Activated naive CD8-positive, alpha-beta T cell (primary cell): ENCODE measurements at regions not wholly inside any gene's neighbourhood (a gene's known extent, or its start where the extent isn't known, plus 50 kb on each side); places are given as distances from the start of the nearest gene placed in this dataset.

Source experiments
- H3K27ac Mint-ChIP-seq: one replicate; pipeline ENCODE4 v1.8.0; 2021; ENCODE audit warnings: mixed read lengths
- H3K27me3 Mint-ChIP-seq: one replicate; pipeline ENCODE4 v1.8.0; 2021; ENCODE audit warnings: mixed read lengths
- H3K36me3 Mint-ChIP-seq: one replicate; pipeline ENCODE4 v1.8.0; 2021; ENCODE audit warnings: mixed read lengths
- H3K4me1 Mint-ChIP-seq: one replicate; pipeline ENCODE4 v1.8.0; 2021; ENCODE audit warnings: low read depth, mixed read lengths
- H3K4me3 Mint-ChIP-seq: one replicate; pipeline ENCODE4 v1.8.0; 2021; ENCODE audit warnings: mild to moderate bottlenecking, mixed read lengths
- H3K9me3 Mint-ChIP-seq: one replicate; pipeline ENCODE4 v1.8.0; 2021; ENCODE audit warnings: low read depth, mixed read lengths

DNA sequence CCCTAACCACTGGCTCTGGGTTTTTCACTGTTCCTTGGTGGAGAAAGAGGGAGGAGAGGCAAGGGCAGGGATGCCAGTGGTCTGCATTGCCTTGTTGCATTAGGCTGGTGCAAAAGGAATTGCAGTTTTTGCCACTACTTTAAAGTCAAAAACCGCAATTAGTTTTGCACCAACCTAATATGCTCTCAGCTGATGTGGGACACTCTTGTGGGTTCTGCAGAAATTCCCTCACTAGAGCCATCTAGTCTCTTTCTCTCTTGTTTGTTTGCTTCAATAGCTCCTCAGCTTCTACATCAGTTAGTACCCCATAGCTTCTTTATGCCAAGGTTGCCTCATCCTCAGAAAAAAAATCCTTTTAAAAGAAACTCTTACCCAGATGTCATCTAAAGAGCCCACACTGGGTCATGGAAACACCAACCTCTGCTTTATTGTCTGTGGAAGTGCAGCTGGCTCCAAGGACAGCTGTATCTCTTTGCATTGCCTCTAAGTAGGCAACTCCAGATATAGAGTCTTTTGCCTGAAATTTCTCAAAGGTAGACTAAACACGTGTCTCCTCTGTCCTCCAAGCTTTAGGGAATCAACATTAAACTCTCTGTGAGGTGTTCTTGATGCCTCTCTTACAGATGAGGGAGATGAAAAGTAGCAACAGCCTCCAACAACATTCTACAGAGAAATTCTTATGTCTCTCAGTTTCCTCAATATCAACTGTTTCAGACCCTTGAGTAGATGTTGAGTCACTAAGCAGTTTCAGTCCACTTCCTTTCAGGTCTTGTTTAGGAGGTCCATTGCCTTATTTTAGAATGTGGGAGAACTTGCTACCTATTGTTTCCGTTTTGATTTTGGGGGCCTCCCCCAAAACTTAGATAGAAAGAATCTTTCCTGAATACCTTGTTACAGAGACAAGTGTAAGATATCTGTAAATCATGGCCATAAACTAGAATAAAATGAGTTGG lies 84.9 kb upstream of the MEF2C start:
- Mint-ChIP-seq H3K9me3 (peaks cover 3% of the 10 kb centered on the region), H3K27ac (no peak overlapping the region)

DNA sequence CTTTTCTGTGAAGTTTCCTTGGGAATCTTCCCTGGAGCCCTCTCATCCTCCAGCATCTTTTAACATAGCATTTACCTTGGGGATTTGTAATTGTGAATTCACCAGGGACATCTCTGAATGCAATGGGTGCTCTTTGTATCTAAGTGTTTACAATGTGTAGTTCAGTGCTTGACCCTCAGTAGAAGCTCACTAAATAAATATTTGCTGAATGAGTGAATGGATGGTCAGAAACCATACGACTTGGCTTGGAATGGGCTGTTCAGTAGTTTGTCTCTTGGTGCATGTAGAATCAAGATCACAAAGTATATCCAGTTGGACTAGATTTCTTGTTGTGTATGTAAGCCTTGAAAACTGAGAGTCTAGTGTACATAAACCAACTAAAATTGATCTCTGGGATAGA lies 81.8 kb upstream of the MEF2C start:
- Mint-ChIP-seq H3K27ac (no peak overlapping the region), H3K9me3 (no peaks in the 10 kb centered on the region), H3K4me1 (no peaks in the 10 kb centered on the region), H3K36me3 (no peaks in the 10 kb centered on the region), H3K4me3 (no peak overlapping the region), H3K27me3 (peaks cover 3% of the 10 kb centered on the region)

More for the DNA sequence above, 84.9 kb upstream of the MEF2C start:
- no peaks in the 10 kb centered on the region for H3K36me3 Mint-ChIP-seq
- H3K4me1 Mint-ChIP-seq, result no peaks in the 10 kb centered on the region
- no peak overlapping the region for H3K4me3 Mint-ChIP-seq
- peaks cover 3% of the 10 kb centered on the region for H3K27me3 Mint-ChIP-seq

DNA sequence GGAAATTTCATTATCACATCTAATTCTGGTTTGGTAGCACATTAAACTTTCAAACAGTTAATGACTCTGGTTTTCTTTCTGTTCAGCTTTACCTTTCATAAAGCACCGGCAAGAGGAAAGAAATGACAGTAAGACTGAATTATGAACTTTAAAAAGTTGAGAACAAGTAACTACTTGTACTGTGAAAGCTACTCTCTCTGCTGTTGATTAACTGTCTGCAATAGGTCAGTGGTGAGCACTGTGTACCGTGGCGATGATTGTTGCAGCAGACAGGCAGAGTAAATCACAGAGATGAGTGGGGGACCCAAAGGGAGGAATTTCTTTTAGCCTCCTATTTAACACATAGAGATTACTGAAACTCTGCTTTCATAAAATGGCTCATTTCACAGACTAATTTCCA lies 74.0 kb upstream of the MEF2C start:
- no peak overlapping the region for H3K4me3 Mint-ChIP-seq
- H3K27ac Mint-ChIP-seq, result no peak overlapping the region
- H3K9me3 Mint-ChIP-seq, result no peaks in the 10 kb centered on the region
- H3K36me3 Mint-ChIP-seq, result no peaks in the 10 kb centered on the region
- no peaks in the 10 kb centered on the region for H3K27me3 Mint-ChIP-seq
- H3K4me1 Mint-ChIP-seq, result no peaks in the 10 kb centered on the region

DNA sequence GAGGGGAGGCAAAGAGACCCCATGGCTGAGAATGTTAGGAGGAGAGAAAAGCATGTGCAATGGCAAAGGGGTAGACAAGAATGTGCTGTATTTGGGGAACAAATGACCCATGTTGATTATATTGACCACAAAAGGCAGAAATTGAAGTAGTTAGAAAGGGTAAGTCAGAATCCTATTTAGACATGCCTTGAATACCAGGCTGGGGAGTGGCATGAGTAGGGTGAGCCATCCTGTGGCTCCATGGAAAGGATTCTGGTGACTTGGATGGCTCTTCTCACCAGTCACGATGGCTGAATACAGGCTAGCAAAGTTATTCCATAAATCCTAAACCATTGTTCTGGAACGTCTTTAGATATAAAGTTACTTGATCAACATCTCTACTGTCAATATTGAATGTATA lies 73.4 kb upstream of the MEF2C start:
- Mint-ChIP-seq H3K27me3 (no peaks in the 10 kb centered on the region), H3K36me3 (no peaks in the 10 kb centered on the region)

DNA sequence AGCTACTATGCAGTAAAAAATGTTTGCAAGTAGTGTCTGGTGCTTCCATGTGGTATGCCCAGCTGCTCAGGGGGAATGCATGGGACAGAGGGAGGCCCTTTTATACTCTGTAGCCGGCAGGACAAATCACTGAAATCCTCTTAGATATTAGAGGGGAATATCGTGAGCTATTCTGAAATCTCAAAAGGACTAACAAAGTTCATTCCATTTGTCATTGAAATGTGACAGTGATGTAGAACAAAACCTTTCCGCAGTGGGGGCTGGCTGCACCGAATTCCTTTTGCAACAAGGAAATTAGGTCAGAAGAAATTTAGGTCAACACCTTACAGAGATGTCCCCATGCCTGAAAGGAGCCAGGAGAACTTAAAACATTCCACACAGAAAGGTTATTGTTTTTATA lies 72.4 kb upstream of the MEF2C start:
- no peaks in the 10 kb centered on the region for H3K9me3 Mint-ChIP-seq
- H3K4me1 Mint-ChIP-seq, result no peaks in the 10 kb centered on the region
- no peaks in the 10 kb centered on the region for H3K36me3 Mint-ChIP-seq
- no peaks in the 10 kb centered on the region for H3K27me3 Mint-ChIP-seq
- H3K4me3 Mint-ChIP-seq, result no peak overlapping the region
- no peak overlapping the region for H3K27ac Mint-ChIP-seq

More for the DNA sequence above, 73.4 kb upstream of the MEF2C start:
- H3K4me1 Mint-ChIP-seq, result no peaks in the 10 kb centered on the region
- no peaks in the 10 kb centered on the region for H3K9me3 Mint-ChIP-seq
- H3K27ac Mint-ChIP-seq, result no peak overlapping the region
- no peak overlapping the region for H3K4me3 Mint-ChIP-seq

DNA sequence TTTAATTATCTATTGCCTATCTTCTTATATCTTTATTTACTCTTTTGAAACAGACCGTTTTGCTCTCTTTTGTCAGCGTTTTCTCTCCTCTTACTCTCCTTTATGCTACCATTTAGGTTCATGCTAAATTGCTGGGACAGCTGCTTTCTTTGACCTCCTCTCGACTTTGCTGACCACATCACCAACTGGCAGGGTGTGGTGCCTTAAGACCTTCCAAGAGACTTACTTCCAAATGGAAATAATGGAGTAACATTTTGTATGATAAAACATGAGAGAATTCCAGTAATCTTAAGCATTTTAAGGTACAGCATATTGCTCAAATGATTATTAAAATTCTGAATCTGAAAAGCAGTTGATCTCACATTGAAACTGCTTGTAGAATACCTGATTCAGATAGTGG lies 71.5 kb upstream of the MEF2C start:
- no peak overlapping the region for H3K27ac Mint-ChIP-seq

DNA sequence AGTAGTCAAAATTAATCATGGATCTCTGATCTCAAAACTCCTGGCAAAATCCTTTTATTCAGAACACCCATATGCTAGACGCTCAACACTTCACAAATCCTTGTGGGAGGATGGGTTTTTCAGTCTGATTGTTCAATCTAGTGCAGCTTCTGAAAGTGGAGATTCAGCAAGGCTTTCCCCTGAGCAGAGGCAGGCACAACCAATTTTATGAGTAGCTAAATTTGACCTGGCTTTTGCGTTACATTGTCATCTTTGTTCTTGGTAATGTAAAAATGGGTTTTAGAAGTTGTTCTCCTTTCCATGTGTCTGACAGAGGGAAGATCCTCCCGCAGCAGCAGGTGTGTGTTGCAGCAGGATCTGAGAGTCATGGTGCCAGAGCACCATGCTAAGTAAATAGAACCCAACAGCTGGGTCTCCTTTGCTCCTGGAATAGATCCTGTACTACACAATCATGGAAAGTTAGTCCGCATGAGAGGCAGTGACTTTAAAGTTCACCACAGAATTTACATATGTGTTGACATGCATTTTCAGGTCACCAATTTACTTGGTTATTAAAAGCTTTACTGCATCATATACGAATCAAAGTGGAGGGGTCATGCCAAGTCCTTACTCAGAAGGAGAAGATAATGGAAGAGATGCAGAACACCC lies 70.1 kb upstream of the MEF2C start:
- Mint-ChIP-seq H3K27me3 (no peaks in the 10 kb centered on the region), H3K9me3 (no peaks in the 10 kb centered on the region), H3K4me3 (no peak overlapping the region), H3K27ac (no peak overlapping the region), H3K36me3 (no peaks in the 10 kb centered on the region), H3K4me1 (no peaks in the 10 kb centered on the region)

More for the DNA sequence above, 71.5 kb upstream of the MEF2C start:
- Mint-ChIP-seq H3K36me3 (no peaks in the 10 kb centered on the region), H3K4me1 (no peaks in the 10 kb centered on the region), H3K4me3 (no peak overlapping the region), H3K9me3 (no peaks in the 10 kb centered on the region), H3K27me3 (no peaks in the 10 kb centered on the region)

DNA sequence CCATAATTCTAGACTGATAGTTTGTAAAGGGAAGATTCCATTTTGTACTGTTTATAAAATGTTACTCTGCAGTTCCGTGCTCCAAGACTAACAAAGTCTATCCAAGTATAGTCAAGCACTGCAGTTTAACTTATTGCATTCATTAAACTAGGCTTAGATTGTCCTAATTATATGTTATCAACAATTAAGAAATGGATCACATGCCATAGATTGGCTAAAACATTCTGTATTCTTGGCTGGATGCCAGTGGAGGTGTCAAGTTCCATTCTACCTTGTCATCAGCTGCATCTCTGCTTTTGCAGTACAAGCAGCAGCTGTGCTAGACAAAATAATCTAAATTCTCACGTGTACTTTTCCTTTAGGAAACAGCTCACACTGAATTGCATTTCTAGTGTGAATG lies 69.4 kb upstream of the MEF2C start:
- no peaks in the 10 kb centered on the region for H3K36me3 Mint-ChIP-seq
- H3K27ac Mint-ChIP-seq, result no peak overlapping the region
- no peaks in the 10 kb centered on the region for H3K27me3 Mint-ChIP-seq
- no peak overlapping the region for H3K4me3 Mint-ChIP-seq
- H3K4me1 Mint-ChIP-seq, result no peaks in the 10 kb centered on the region
- H3K9me3 Mint-ChIP-seq, result no peaks in the 10 kb centered on the region

DNA sequence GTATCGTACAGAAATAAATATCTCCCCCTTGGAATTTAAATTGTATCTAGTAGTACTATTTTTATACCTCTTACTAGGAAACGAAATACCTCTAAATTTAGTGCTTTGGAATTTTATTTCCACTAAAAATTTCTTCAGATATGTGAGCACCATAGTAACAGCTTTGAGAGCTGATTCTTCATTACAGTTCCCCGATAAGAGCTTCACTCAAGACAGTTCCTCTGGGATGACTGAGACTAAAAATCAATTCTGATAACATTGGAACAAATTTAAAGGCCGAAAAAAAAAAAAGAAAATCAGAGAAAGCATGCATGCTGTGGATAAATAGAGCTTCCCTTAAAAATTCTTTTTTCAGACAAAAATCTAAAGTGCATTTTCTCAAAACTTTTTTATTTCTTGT lies 68.5 kb upstream of the MEF2C start:
- Mint-ChIP-seq H3K9me3 (no peaks in the 10 kb centered on the region), H3K27ac (no peak overlapping the region), H3K4me1 (no peaks in the 10 kb centered on the region), H3K36me3 (no peaks in the 10 kb centered on the region), H3K4me3 (no peak overlapping the region), H3K27me3 (no peaks in the 10 kb centered on the region)

DNA sequence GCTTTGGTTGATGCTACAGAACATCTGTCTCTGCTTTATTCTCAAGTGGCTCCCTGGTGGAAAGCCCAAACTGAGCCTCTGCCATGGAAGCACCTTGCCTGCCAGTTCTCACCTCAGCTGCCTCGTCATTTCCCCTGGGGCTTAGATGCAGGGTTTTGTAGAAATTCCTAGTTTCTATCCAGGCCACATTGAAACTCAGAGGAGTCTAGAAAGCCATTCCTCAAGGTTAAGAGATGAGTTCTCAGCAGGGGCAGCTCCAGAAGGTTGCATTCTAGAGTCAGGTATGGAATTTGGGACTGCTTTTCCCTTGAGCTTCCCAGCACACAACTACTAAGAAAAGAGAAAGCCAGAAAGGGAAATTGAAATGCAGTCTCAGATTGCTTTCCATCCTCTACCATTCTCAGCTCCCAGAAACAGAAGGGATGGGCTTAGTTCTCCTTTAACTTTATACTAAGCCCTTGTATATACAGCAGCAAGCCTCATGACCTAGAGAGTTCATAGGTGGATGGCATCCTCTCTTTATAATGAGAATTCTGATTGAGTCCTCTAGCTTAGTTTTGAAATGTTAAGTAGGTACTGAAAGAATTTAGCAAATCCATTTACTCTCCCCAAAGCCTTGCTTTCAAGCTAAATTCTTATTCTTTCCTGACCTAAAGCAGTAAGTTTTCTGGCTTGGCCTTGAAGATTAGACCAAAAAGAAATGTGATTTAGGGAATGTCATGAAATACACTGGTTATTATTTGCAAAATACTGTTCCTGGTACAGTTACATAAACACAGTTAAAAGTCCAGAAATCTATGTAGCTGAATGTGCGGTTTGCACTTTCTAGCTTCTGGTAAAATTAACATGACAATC lies 66.0 kb upstream of the MEF2C start:
- H3K27me3 Mint-ChIP-seq, result no peaks in the 10 kb centered on the region
- H3K4me3 Mint-ChIP-seq, result no peak overlapping the region
- H3K27ac Mint-ChIP-seq, result no peak overlapping the region
- no peaks in the 10 kb centered on the region for H3K36me3 Mint-ChIP-seq
- H3K4me1 Mint-ChIP-seq, result no peaks in the 10 kb centered on the region
- no peaks in the 10 kb centered on the region for H3K9me3 Mint-ChIP-seq

DNA sequence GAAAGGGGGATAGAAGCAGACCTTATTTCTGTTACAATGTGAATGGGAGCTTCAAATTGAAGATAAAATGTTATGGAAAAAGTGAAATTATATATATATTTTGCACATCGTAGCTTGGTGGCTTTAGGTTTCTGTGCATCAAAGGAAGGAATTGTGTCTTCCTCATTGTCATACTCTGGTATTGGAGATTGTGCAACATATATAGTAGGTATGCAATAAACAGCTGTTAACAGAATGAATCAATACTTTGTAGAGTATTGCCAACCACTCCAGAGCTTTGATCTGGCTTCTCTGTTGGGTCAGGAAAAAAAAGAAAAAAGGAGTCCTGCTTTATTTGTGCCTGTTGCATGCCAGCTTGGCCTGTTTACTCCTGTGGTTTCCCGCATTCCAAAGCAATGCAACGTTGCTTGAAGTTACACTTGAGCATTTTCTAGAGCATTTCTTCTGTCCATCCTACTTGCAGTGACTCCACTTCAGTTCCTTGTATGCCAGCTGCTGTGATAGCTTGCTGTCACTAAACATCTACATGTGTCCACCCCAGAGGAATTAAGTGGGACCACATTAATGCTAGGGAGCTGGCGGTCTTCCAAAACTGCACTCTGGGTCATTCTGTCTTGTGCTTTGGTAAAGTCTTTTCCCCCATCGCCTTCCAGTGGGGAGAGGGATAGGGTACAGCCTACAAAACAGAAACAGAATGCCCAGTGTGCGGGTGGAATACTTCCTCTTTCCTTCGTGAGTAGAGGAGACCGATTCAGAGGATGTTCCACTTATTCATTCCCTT lies 62.0 kb upstream of the MEF2C start:
- no peaks in the 10 kb centered on the region for H3K27me3 Mint-ChIP-seq
- no peaks in the 10 kb centered on the region for H3K9me3 Mint-ChIP-seq
- no peak overlapping the region for H3K27ac Mint-ChIP-seq
- H3K4me1 Mint-ChIP-seq, result peaks cover 3% of the 10 kb centered on the region
- no peak overlapping the region for H3K4me3 Mint-ChIP-seq
- no peaks in the 10 kb centered on the region for H3K36me3 Mint-ChIP-seq

DNA sequence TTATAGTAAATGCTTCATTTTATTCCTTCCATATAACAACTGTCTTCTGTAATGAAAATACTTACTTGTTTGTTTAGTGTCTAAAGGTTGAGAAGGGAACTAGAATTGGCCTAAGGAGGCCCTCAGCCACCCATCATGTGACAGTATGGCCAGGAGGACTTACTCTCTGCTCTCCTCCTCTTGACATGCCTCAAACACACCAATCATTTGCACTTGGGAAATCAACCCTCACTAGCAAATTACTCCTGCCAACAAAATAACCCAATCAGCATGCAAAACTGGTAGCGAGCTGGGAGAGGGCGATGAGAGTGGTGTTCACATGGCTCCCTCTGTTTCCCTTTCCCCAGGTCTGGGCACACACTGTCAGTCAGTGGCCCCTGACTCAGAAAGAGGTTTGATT lies 58.6 kb upstream of the MEF2C start:
- no peaks in the 10 kb centered on the region for H3K36me3 Mint-ChIP-seq
- H3K4me3 Mint-ChIP-seq, result no peak overlapping the region
- no peak overlapping the region for H3K27ac Mint-ChIP-seq

DNA sequence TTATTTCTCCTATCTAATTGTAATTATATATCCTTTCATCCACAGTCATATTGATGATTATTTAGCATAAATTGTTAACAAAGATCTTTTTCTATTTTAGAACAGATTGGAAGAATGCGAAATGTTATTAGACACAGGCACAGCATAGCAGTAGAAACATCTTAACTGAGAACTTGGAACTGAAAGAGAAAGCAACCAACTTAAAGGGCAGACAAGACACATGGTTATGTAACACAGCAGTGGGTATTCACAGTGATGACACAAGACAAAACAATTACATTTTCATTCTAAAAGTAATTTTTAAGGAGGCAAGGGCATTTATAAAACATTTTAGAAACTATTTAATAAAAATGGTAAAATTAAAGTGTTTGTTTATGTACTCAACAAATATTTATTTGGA lies 57.7 kb upstream of the MEF2C start:
- Mint-ChIP-seq H3K4me3 (no peak overlapping the region), H3K4me1 (peaks cover 3% of the 10 kb centered on the region), H3K27me3 (peaks cover 6% of the 10 kb centered on the region), H3K36me3 (no peaks in the 10 kb centered on the region), H3K9me3 (no peaks in the 10 kb centered on the region), H3K27ac (no peak overlapping the region)

More for the DNA sequence above, 58.6 kb upstream of the MEF2C start:
- Mint-ChIP-seq H3K4me1 (peaks cover 3% of the 10 kb centered on the region), H3K27me3 (peaks cover 3% of the 10 kb centered on the region), H3K9me3 (no peaks in the 10 kb centered on the region)

DNA sequence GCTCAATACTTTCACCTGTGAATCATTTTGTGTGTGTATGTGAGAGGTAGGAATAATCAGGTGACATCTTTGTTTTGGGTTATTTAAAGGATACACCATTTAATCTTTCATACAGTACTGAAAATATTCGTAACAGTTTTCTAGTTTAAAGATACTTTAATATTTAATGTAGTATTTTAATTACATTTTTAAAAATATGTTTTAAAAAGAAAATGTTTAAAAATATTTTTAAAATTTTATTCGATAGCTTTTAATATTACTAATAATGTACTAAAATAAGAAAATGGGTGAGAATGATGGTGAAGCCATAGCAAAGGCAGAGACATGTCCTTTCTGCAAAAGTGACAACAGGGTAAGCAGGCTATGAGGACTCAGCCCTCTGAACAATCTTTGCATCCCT lies 56.3 kb upstream of the MEF2C start:
- no peaks in the 10 kb centered on the region for H3K9me3 Mint-ChIP-seq
- H3K4me1 Mint-ChIP-seq, result peaks cover 3% of the 10 kb centered on the region
- no peak overlapping the region for H3K4me3 Mint-ChIP-seq
- no peaks in the 10 kb centered on the region for H3K36me3 Mint-ChIP-seq
- no peak overlapping the region for H3K27ac Mint-ChIP-seq
- H3K27me3 Mint-ChIP-seq, result peaks cover 6% of the 10 kb centered on the region
